Endothelial cell of umbilical vein (primary cell): ENCODE measurements at regions not wholly inside any gene's neighbourhood (a gene's known extent, or its start where the extent isn't known, plus 50 kb on each side); places are given as distances from the start of the nearest gene placed in this dataset.

Experiments used
- BruUV-seq: library from RNA; stranded (reverse); fragments of 400-500 nt; replicated peaks from 2 replicates; lab custom pipeline; 2021; lab: Mats Ljungman, UMichigan
- CTCF ChIA-PET: fragments of 300-600, 350-600 bp; sonication (Branson Sonifier 250); formaldehyde crosslinking; loops from one replicate; lab custom pipeline; 2021; ENCODE audit warnings: antibody characterized with exemption, inconsistent platforms; lab: Charles Lee
- POLR2A ChIA-PET: fragments of 300-600, 350-600 bp; sonication (Branson Sonifier 250); formaldehyde crosslinking; loops from one replicate; lab custom pipeline; 2021; ENCODE audit warnings: antibody characterized with exemption, inconsistent platforms; lab: Charles Lee
- DNase-seq: peaks from one replicate; pipeline ENCODE4 v3.0.0-alpha.2; 2011; ENCODE audit warnings: low read depth, low spot score
- FAIRE-seq: peaks from 2 replicates; lab custom pipeline; 2011; peaks lifted over from hg19 to GRCh38; lab: Jason Lieb, UNC
- H2AFZ ChIP-seq: 2 replicates; pipeline ENCODE4 v1.6.0; 2012; ENCODE audit warnings: low read depth, low read length, control low read depth, inconsistent platforms
- H3K27ac ChIP-seq: 2 replicates; pipeline ENCODE4 v1.5.1; 2011; ENCODE audit warnings: low read depth, mild to moderate bottlenecking, control low read depth, low read length, moderate library complexity; ENCODE audit not compliant: insufficient read depth
- H3K27me3 ChIP-seq, 2 experiments: 2 replicates each; pipeline versions ENCODE4 v1.6.0 to v1.6.1; 2011; ENCODE audit warnings: low read length in 2 of 2, mixed read lengths in 1 of 2; ENCODE audit not compliant: control insufficient read depth in 2 of 2, insufficient read depth in 2 of 2
- H3K36me3 ChIP-seq, 2 experiments: 2 replicates in 1 of 2; 3 replicates in 1 of 2; pipeline ENCODE4 v1.5.1; 2011; ENCODE audit warnings: low read length in 2 of 2, mild to moderate bottlenecking in 1 of 2, moderate library complexity in 1 of 2; ENCODE audit not compliant: control insufficient read depth in 2 of 2, insufficient read depth in 2 of 2; ENCODE audit errors: extremely low read depth in 1 of 2
- H3K4me1 ChIP-seq: 3 replicates; pipeline ENCODE4 v1.5.1; 2011; ENCODE audit warnings: mild to moderate bottlenecking, low read length; ENCODE audit not compliant: control insufficient read depth, insufficient read depth; ENCODE audit errors: extremely low read depth
- H3K4me2 ChIP-seq: 2 replicates; pipeline ENCODE4 v1.6.1; 2011; ENCODE audit warnings: low read length, control low read depth, mixed read lengths; ENCODE audit not compliant: insufficient read depth
- H3K4me3 ChIP-seq, 3 experiments: fragments of 200-600 bp in 1 of 3; sonication (generic), shearing (Covaris generic) in 1 of 3; replicated peaks in 1 of 3; 2 replicates each; pipeline ENCODE4 v1.5.1; 2011 to 2016; ENCODE audit warnings: control low read depth in 3 of 3, low read length in 3 of 3, mild to moderate bottlenecking in 2 of 3, inconsistent platforms in 1 of 3, low read depth in 1 of 3, moderate library complexity in 1 of 3; ENCODE audit not compliant: insufficient read depth in 1 of 3
- H3K79me2 ChIP-seq: 2 replicates; pipeline ENCODE4 v1.6.0; 2012; ENCODE audit warnings: low read length, inconsistent platforms; ENCODE audit not compliant: control insufficient read depth, insufficient read depth
- H3K9ac ChIP-seq: replicated peaks from 2 replicates; pipeline ENCODE3; 2011; ENCODE audit warnings: low read length, control low read depth; ENCODE audit not compliant: insufficient read depth; ENCODE audit errors: extremely low read depth
- H3K9me1 ChIP-seq: replicated peaks from 3 replicates; pipeline ENCODE4 v1.6.0; 2011; ENCODE audit warnings: mild to moderate bottlenecking, low read length; ENCODE audit not compliant: control insufficient read depth, insufficient read depth; ENCODE audit errors: extremely low read depth
- H3K9me3 ChIP-seq: replicated peaks from 2 replicates; pipeline ENCODE4 v1.5.1; 2012; ENCODE audit warnings: low read length, inconsistent platforms; ENCODE audit not compliant: control insufficient read depth, insufficient read depth
- H4K20me1 ChIP-seq: replicated peaks from 2 replicates; pipeline ENCODE3; 2011; ENCODE audit warnings: mild to moderate bottlenecking, low read length; ENCODE audit not compliant: control insufficient read depth, insufficient read depth; ENCODE audit errors: extremely low read depth
- CTCF ChIP-seq, 2 donors: IDR thresholded peaks; 1 replicate in 1 of 2; 2 replicates in 1 of 2; pipeline ENCODE4 v1.5.1; 2011; ENCODE audit warnings: low read length in 2 of 2, mild to moderate bottlenecking in 2 of 2, moderate library complexity in 2 of 2, control low read depth in 1 of 2, inconsistent platforms in 1 of 2, low read depth in 1 of 2; ENCODE audit not compliant: insufficient read depth in 1 of 2; ENCODE audit errors: extremely low read depth in 1 of 2
- FOS ChIP-seq: IDR thresholded peaks from 2 replicates; pipeline ENCODE4 v1.6.1; 2011; ENCODE audit warnings: mild to moderate bottlenecking, low read length, moderate library complexity, borderline replicate concordance; ENCODE audit not compliant: insufficient read depth
- JUN ChIP-seq: IDR thresholded peaks from 2 replicates; pipeline ENCODE4 v1.6.1; 2011; ENCODE audit warnings: borderline replicate concordance, low read depth; ENCODE audit not compliant: insufficient read length, insufficient read depth
- POLR2AphosphoS5 ChIP-seq: IDR thresholded peaks from 2 replicates; pipeline ENCODE4 v1.6.1; 2012; ENCODE audit warnings: low read depth, mild to moderate bottlenecking, control low read depth, low read length, moderate library complexity; ENCODE audit not compliant: insufficient read depth
- dilution Hi-C: fragments of 300-500 bp; cut with MboI; formaldehyde crosslinking; loops from one replicate; pipeline ENCODE4 v1.15.0; 2019; ENCODE audit warnings: low sequenced_read_pairs; ENCODE audit not compliant: extremely low pct_ligation_motif_present
- intact Hi-C: fragments of 100-400 bp; cut with micrococcal nuclease; formaldehyde crosslinking; loops from one replicate; pipeline ENCODE4 v1.10.0; 2022
- TF ChIP-seq, protein P1 (sequence below): IDR thresholded peaks from 2 replicates; pipeline ENCODE4 v1.6.1; 2011; ENCODE audit not compliant: insufficient read depth, insufficient read length

- Histone ChIP-seq H3K27me3 (no peaks in the 10 kb centered on the region), H3K9ac (no peak overlapping the region), H3K4me1 (no peaks in the 10 kb centered on the region), H3K36me3 (no peaks in the 10 kb centered on the region), H3K27ac (no peak overlapping the region), H2AFZ (no peak overlapping the region), H3K9me3 (no peaks in the 10 kb centered on the region), H3K79me2 (no peaks in the 10 kb centered on the region), H3K4me3 (no peak overlapping the region), H3K9me1 (no peaks in the 10 kb centered on the region), H4K20me1 (no peaks in the 10 kb centered on the region), H3K4me2 (no peak overlapping the region)
- DNase-seq (no peak), FAIRE-seq (no peak)
- intact Hi-C loops: no loop called here
- TF ChIP-seq JUN (no peak), CTCF (IDR thresholded peaks at IDR 0.05; ENCODE audit: extremely low read depth in 1 of 2, insufficient read depth in 1 of 2, low read depth in 1 of 2, low read length in 2 of 2) (peak in 1 of 2 donors; percentile 0)
- dilution Hi-C loops: no loop called here
- no TSS peak for BruUV-seq
- CTCF ChIA-PET: interaction anchor here (0.8 to 1.1 kb wide), 2 partner anchors 8 to 9 kb away, joined by 3 to 4 read pairs; no protein-coding TSS in a partner anchor
- POLR2A ChIA-PET: no interaction called here
These were observed 662.5 kb upstream of the PKN2 start for GRCh38 chr1:88021529-88021928.

- dilution Hi-C loops: no loop called here
- no peaks in the 10 kb centered on the region for H3K9me3 ChIP-seq
- BruUV-seq: no TSS peak
- H4K20me1 ChIP-seq: no peaks in the 10 kb centered on the region
- TF ChIP-seq POLR2AphosphoS5: no peak
- TF ChIP-seq FOS: no peak
- TF ChIP-seq CTCF (IDR thresholded peaks at IDR 0.05; ENCODE audit: extremely low read depth in 1 of 2, insufficient read depth in 1 of 2, low read depth in 1 of 2, low read length in 2 of 2): no peak
- TF ChIP-seq, protein P1, sequence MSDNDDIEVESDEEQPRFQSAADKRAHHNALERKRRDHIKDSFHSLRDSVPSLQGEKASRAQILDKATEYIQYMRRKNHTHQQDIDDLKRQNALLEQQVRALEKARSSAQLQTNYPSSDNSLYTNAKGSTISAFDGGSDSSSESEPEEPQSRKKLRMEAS: no peak
- no peak for TF ChIP-seq JUN
- H3K79me2 ChIP-seq: no peaks in the 10 kb centered on the region
- intact Hi-C loops: no loop called here
- DNase-seq (no peak), FAIRE-seq (no peak)
- H3K9me1 ChIP-seq: no peaks in the 10 kb centered on the region
- ChIA-PET CTCF (no interaction called here), POLR2A (no interaction called here)
- H3K36me3 ChIP-seq: no peaks in the 10 kb centered on the region
- no peak overlapping the region for H3K4me3 ChIP-seq
- H3K27ac ChIP-seq: no peak overlapping the region
- no peak overlapping the region for H3K4me2 ChIP-seq
- H3K9ac ChIP-seq: no peak overlapping the region
- no peaks in the 10 kb centered on the region for H3K27me3 ChIP-seq
- H2AFZ ChIP-seq: no peak overlapping the region
- no peaks in the 10 kb centered on the region for H3K4me1 ChIP-seq
These were observed 661.6 kb upstream of the PKN2 start for GRCh38 chr1:88022516-88022915.
